ENCODE measurements at regions not wholly inside any gene's neighbourhood (a gene's known extent, or its start where the extent isn't known, plus 50 kb on each side); places are given as distances from the start of the nearest gene placed in this dataset.
A peak's percentile ranks its signal among the peaks of the same experiment; 100 is the strongest.

GRCh38 chr9:108014353-108014752 is 524.8 kb upstream of the KLF4 start:
- no peak for TF ChIP-seq CTCF (IDR thresholded peaks at IDR 0.05; ENCODE audit: low read depth, low read length)
- H3K4me3 ChIP-seq (ENCODE audit: low read depth, low read length) = no peak overlapping the region
- no peak for DNase-seq (ENCODE audit: low read depth)

- TF ChIP-seq CTCF (IDR thresholded peaks at IDR 0.05; ENCODE audit: low read depth, low read length) (no peak), MYC (IDR thresholded peaks at IDR 0.05; ENCODE audit: low read depth, low read length) (no peak), POLR2A (IDR thresholded peaks at IDR 0.05; ENCODE audit: extremely low read depth, insufficient read length) (no peak), MAX (IDR thresholded peaks at IDR 0.05; ENCODE audit: low read depth, low read length) (no peak)
- H3K4me3 ChIP-seq (ENCODE audit: low read depth, low read length) = no peak overlapping the region
- DNase-seq (ENCODE audit: low read depth) = no peak
These were observed 523.5 kb upstream of the KLF4 start for GRCh38 chr9:108012886-108013665.

GRCh38 chr9:108012405-108012804 is 522.8 kb upstream of the KLF4 start:
- no peak overlapping the region for H3K4me3 ChIP-seq (ENCODE audit: low read depth, low read length)
- no peak for DNase-seq (ENCODE audit: low read depth)
- TF ChIP-seq MAX (IDR thresholded peaks at IDR 0.05; ENCODE audit: low read depth, low read length) (no peak), MYC (IDR thresholded peaks at IDR 0.05; ENCODE audit: low read depth, low read length) (no peak), POLR2A (IDR thresholded peaks at IDR 0.05; ENCODE audit: extremely low read depth, insufficient read length) (no peak), CTCF (IDR thresholded peaks at IDR 0.05; ENCODE audit: low read depth, low read length) (no peak)

GRCh38 chr9:108003526-108003925 is 514.0 kb upstream of the KLF4 start:
- DNase-seq (ENCODE audit: low read depth) = no peak
- TF ChIP-seq MAX (IDR thresholded peaks at IDR 0.05; ENCODE audit: low read depth, low read length) = no peak
- no peak for TF ChIP-seq CTCF (IDR thresholded peaks at IDR 0.05; ENCODE audit: low read depth, low read length)
- TF ChIP-seq POLR2A (IDR thresholded peaks at IDR 0.05; ENCODE audit: extremely low read depth, insufficient read length) = no peak
- no peak for TF ChIP-seq MYC (IDR thresholded peaks at IDR 0.05; ENCODE audit: low read depth, low read length)
- no peak overlapping the region for H3K4me3 ChIP-seq (ENCODE audit: low read depth, low read length)

GRCh38 chr9:108002371-108002956 is 512.9 kb upstream of the KLF4 start:
- DNase-seq (ENCODE audit: low read depth) = peak; percentile 47
- TF ChIP-seq MAX (IDR thresholded peaks at IDR 0.05; ENCODE audit: low read depth, low read length) (no peak), MYC (IDR thresholded peaks at IDR 0.05; ENCODE audit: low read depth, low read length) (no peak), CTCF (IDR thresholded peaks at IDR 0.05; ENCODE audit: low read depth, low read length) (no peak), POLR2A (IDR thresholded peaks at IDR 0.05; ENCODE audit: extremely low read depth, insufficient read length) (no peak)
- no peak overlapping the region for H3K4me3 ChIP-seq (ENCODE audit: low read depth, low read length)
